ENCODE measurements at regions not wholly inside any gene's neighbourhood (a gene's known extent, or its start where the extent isn't known, plus 50 kb on each side); places are given as distances from the start of the nearest gene placed in this dataset.

DNA sequence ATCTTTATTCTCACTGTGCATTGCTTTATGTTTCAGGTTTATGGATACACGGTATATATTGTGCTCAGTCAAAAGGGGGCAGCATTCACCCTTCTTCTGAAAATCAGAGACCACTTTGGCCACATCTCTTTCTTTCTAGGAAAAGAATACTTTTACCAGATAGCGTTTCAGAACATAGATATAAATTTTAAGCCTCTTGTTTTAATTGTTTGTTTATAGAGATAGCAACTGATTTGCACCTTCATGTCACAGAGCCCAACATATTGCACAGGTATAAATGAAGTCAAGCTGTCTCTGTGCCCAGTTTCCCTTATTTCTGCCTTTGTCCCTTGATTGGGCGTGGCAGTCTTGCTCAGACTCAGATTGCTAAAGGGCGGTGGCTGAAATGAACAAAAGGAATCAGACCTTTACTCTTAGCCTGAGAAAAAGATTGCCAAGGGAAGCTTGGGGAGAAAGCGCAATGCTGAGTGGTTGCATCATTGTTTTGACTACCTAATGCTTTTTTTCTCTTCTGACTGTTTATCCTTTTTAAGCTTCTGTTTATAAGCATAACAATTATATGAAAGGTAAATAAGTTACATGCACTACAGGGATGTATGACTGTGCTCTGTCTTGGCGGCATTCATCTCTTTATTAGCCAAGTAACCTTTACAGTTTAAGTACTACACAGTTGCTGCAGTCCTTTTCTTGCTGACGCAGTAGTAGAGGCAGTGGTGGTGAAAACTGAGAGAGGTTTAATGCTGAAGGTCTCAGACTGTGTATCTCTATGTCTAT, 70.8 kb upstream of the ZBTB20 start:
- no TSS peak for BruUV-seq (replicated peaks)
- ChIA-PET SMC1A (ENCODE audit: uncharacterized antibody, unreplicated experiment) (interaction anchor here (0.6 to 2.4 kb wide), 13 partner anchors 12 to 595 kb away, joined by 3 to 12 read pairs (median 4); no protein-coding TSS in a partner anchor), CTCF (interaction anchor here (0.6 to 3.3 kb wide), 17 partner anchors 9 to 675 kb away, joined by 3 to 31 read pairs (median 5); no protein-coding TSS in a partner anchor), POLR2A (no interaction called here), RAD21 (ENCODE audit: unreplicated experiment) (interaction anchor here (0.8 to 1.8 kb wide), 5 partner anchors 124 to 567 kb away, joined by 3 to 7 read pairs (median 3); no protein-coding TSS in a partner anchor)
- FAIRE-seq (no peak), DNase-seq (ENCODE audit: low read depth, low spot score) (no peak), ATAC-seq (peak; percentile 76)
- Histone ChIP-seq H3K9ac (ENCODE audit: control insufficient read depth, insufficient read depth, low read length) (no peak overlapping the region), H3K27ac (ENCODE audit: control insufficient read depth, insufficient read depth) (no peak overlapping the region), H2AFZ (ENCODE audit: control insufficient read depth, low read depth, low read length) (no peak overlapping the region), H3K9me3 (replicated peaks; ENCODE audit: control insufficient read depth, insufficient read depth, low read length) (no peaks in the 10 kb centered on the region), H3K4me1 (ENCODE audit: control insufficient read depth, insufficient read depth, low read length) (no peaks in the 10 kb centered on the region), H3K79me2 (ENCODE audit: control insufficient read depth, insufficient read depth, low read length) (no peaks in the 10 kb centered on the region), H3K36me3 (ENCODE audit: control insufficient read depth in 2 of 2, insufficient read depth in 2 of 2, low read length in 1 of 2) (no peaks in the 10 kb centered on the region), H3K4me2 (ENCODE audit: control insufficient read depth, insufficient read depth) (no peak overlapping the region), H3K27me3 (replicated peaks in 1 of 2; ENCODE audit: control insufficient read depth in 2 of 2, insufficient read depth in 2 of 2, low read length in 1 of 2) (no peaks in the 10 kb centered on the region), H3K4me3 (no peak overlapping the region), H4K20me1 (ENCODE audit: control insufficient read depth, insufficient read depth) (no peaks in the 10 kb centered on the region)
- TF ChIP-seq SIN3A (IDR thresholded peaks at IDR 0.05; ENCODE audit: low read depth, low read length) = no peak
- no peak for TF ChIP-seq KAT2A (conservative IDR thresholded peaks at IDR 0.05; ENCODE audit: control insufficient read depth, low read depth, low read length)
- peak; percentile 75; the same call in 1 of the 2 replicates for TF ChIP-seq SMC3 (IDR thresholded peaks at IDR 0.05; ENCODE audit: borderline replicate concordance, low read length)
- peak; percentile 82 for TF ChIP-seq RAD21 (IDR thresholded peaks at IDR 0.05; ENCODE audit: insufficient read depth, low read depth, low read length)
- TF ChIP-seq, protein P1, sequence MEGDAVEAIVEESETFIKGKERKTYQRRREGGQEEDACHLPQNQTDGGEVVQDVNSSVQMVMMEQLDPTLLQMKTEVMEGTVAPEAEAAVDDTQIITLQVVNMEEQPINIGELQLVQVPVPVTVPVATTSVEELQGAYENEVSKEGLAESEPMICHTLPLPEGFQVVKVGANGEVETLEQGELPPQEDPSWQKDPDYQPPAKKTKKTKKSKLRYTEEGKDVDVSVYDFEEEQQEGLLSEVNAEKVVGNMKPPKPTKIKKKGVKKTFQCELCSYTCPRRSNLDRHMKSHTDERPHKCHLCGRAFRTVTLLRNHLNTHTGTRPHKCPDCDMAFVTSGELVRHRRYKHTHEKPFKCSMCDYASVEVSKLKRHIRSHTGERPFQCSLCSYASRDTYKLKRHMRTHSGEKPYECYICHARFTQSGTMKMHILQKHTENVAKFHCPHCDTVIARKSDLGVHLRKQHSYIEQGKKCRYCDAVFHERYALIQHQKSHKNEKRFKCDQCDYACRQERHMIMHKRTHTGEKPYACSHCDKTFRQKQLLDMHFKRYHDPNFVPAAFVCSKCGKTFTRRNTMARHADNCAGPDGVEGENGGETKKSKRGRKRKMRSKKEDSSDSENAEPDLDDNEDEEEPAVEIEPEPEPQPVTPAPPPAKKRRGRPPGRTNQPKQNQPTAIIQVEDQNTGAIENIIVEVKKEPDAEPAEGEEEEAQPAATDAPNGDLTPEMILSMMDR (IDR thresholded peaks at IDR 0.05 in 2 of 3, conservative IDR thresholded peaks at IDR 0.05 in 1 of 3; ENCODE audit: control insufficient read depth in 2 of 3, extremely low read depth in 1 of 3, insufficient read depth in 1 of 3, low read depth in 3 of 3, low read length in 3 of 3) = peak; percentile 40 to 60 (median 59); a peak in 5 of 6 replicates
- 42% methylated on average over 7 of the region's 7 CpGs for WGBS (ENCODE audit: insufficient coverage, insufficient replicate concordance, low lambda C conversion rate, missing lambda C conversion rate)
- in situ Hi-C loops (cut with MboI) (loop anchor here (5.0 kb wide), 1 partner anchor 474 kb away; no protein-coding TSS in a partner anchor), intact Hi-C loops (cut with micrococcal nuclease; ENCODE audit: unreplicated experiment) (loop anchor here (1.0 to 2.0 kb wide), 3 partner anchors 475 to 597 kb away; no protein-coding TSS in a partner anchor)
